SK-N-SH (cell line): ENCODE measurements at regions not wholly inside any gene's neighbourhood (a gene's known extent, or its start where the extent isn't known, plus 50 kb on each side); places are given as distances from the start of the nearest gene placed in this dataset.

Source experiments
- CTCF ChIP-seq: fragments of 200-600 bp; sonication (generic); IDR thresholded peaks from 2 replicates; pipeline ENCODE4 v1.6.1; 2017; ENCODE audit warnings: antibody characterized with exemption, mild to moderate bottlenecking, moderate library complexity
- EP300 ChIP-seq, 2 experiments: IDR thresholded peaks; 2 replicates each; pipeline versions ENCODE4 v1.4.0 to v1.6.1; 2012; ENCODE audit warnings: borderline replicate concordance in 1 of 2, low read depth in 1 of 2, low read length in 1 of 2
- GABPA ChIP-seq: IDR thresholded peaks from 2 replicates; pipeline ENCODE4 v1.4.0; 2012; ENCODE audit warnings: low read depth, mild to moderate bottlenecking
- POLR2AphosphoS5 ChIP-seq: IDR thresholded peaks from 2 replicates; pipeline ENCODE4 v1.6.1; 2012; ENCODE audit warnings: low read depth, low read length
- RAD21 ChIP-seq: IDR thresholded peaks from 2 replicates; pipeline ENCODE4 v1.6.1; 2012; ENCODE audit warnings: mild to moderate bottlenecking, low read length
- RCOR1 ChIP-seq: fragments of 150-350 bp; IDR thresholded peaks from 2 replicates; pipeline ENCODE4 v1.6.1; 2017; ENCODE audit warnings: antibody characterized with exemption, low read length
- YY1 ChIP-seq: IDR thresholded peaks from 2 replicates; pipeline ENCODE4 v1.4.0; 2012; ENCODE audit warnings: low read depth, mild to moderate bottlenecking

- no peak for TF ChIP-seq POLR2AphosphoS5
- TF ChIP-seq RAD21 = no peak
- no peak for TF ChIP-seq CTCF
- TF ChIP-seq YY1 = no peak
- TF ChIP-seq GABPA = no peak
- TF ChIP-seq RCOR1 = no peak
- no peak for TF ChIP-seq EP300 (IDR thresholded peaks at IDR 0.05; ENCODE audit: borderline replicate concordance in 1 of 2, low read depth in 1 of 2, low read length in 1 of 2)
Measured at GRCh38 chr6:22783931-22784330, 214.6 kb downstream of the HDGFL1 start.
